ENCODE measurements at regions not wholly inside any gene's neighbourhood (a gene's known extent, or its start where the extent isn't known, plus 50 kb on each side); places are given as distances from the start of the nearest gene placed in this dataset.

DNA sequence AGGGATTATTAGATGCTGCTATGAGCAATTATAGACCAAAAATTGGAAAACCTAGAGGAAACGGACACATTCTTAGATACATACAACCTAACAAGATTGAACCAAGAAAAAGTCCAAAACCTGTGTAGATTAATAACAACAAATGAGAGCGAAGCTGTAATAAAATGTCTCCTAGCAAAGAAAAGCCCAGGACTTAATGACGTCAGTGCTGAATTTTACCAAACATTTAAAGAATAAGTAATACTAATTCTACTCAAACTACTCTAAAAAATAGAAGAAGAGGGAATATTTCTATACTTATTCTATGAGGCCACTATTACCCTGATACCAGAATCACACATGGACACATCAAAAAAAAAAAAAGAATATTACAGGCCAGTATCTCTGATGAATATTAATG, 309.5 kb upstream of the ANO5 start:
- H3K9ac ChIP-seq (ENCODE audit: low read length), result no peak overlapping the region
- no peaks in the 10 kb centered on the region for H3K79me2 ChIP-seq (ENCODE audit: control insufficient read depth, insufficient read depth, low read length)
- H4K5ac ChIP-seq (ENCODE audit: low read length), result no peak overlapping the region
- H2BK15ac ChIP-seq (replicated peaks; ENCODE audit: low read depth), result no peak overlapping the region
- H2BK120ac ChIP-seq (ENCODE audit: low read depth, low read length), result no peak overlapping the region
- H3K18ac ChIP-seq (ENCODE audit: low read length), result no peak overlapping the region
- no peak overlapping the region for H2AK5ac ChIP-seq (ENCODE audit: low read length)
- no peak for DNase-seq
- no peak overlapping the region for H3K23ac ChIP-seq (ENCODE audit: low read length)
- H3K27ac ChIP-seq (ENCODE audit: low read depth, low read length), result no peak overlapping the region
- no peaks in the 10 kb centered on the region for H3K27me3 ChIP-seq (ENCODE audit: insufficient read depth, low read length, poor library complexity)
- no peak overlapping the region for H3K4ac ChIP-seq (ENCODE audit: low read depth, low read length)
- WGBS (ENCODE audit: extremely low coverage, insufficient coverage, low lambda C conversion rate), result no CpG with 5 or more reads among the region's 3 CpGs
- H4K8ac ChIP-seq (ENCODE audit: low read depth, low read length), result no peak overlapping the region
- H3K79me1 ChIP-seq (ENCODE audit: low read length), result no peaks in the 10 kb centered on the region
- H3K4me2 ChIP-seq (ENCODE audit: low read length), result no peak overlapping the region
- H3K36me3 ChIP-seq (ENCODE audit: control insufficient read depth, insufficient read depth, low read length), result no peaks in the 10 kb centered on the region
- no peak overlapping the region for H2BK5ac ChIP-seq (ENCODE audit: low read length)
- no peak overlapping the region for H3K56ac ChIP-seq (ENCODE audit: low read length)
- H3K4me3 ChIP-seq (ENCODE audit: low read length), result no peak overlapping the region
- no peaks in the 10 kb centered on the region for H3K4me1 ChIP-seq (ENCODE audit: control insufficient read depth, low read depth, low read length)

DNA sequence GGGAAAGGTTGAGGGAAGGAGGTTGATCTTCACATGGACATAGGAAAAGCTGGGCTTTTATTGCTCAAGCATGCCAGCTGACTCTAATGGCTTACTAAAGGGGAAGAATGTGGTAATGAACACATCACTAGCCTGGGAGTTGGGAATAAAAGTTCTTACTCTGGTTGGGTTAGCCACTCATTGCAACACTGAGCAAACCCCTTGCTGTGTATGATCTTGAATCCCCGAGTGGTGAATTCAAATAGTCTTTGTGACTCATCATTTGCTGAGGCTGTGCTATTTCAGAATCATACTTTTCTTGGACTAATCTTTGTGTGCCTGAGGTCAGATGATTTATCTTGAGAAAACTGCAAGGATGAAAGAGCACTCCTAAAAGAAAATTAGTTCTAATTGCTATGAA, 304.1 kb upstream of the ANO5 start:
- H3K4ac ChIP-seq (ENCODE audit: low read depth, low read length), result no peak overlapping the region
- H2BK15ac ChIP-seq (replicated peaks; ENCODE audit: low read depth), result no peak overlapping the region
- no peak overlapping the region for H3K56ac ChIP-seq (ENCODE audit: low read length)
- H3K4me2 ChIP-seq (ENCODE audit: low read length), result no peak overlapping the region
- H4K5ac ChIP-seq (ENCODE audit: low read length), result no peak overlapping the region
- no peaks in the 10 kb centered on the region for H3K4me1 ChIP-seq (ENCODE audit: control insufficient read depth, low read depth, low read length)
- no peak overlapping the region for H2BK120ac ChIP-seq (ENCODE audit: low read depth, low read length)
- DNase-seq, result peak; percentile 15
- no peak overlapping the region for H3K27ac ChIP-seq (ENCODE audit: low read depth, low read length)
- no peaks in the 10 kb centered on the region for H3K79me1 ChIP-seq (ENCODE audit: low read length)
- H3K23ac ChIP-seq (ENCODE audit: low read length), result no peak overlapping the region
- H3K79me2 ChIP-seq (ENCODE audit: control insufficient read depth, insufficient read depth, low read length), result no peaks in the 10 kb centered on the region
- H3K9ac ChIP-seq (ENCODE audit: low read length), result no peak overlapping the region
- H2BK5ac ChIP-seq (ENCODE audit: low read length), result no peak overlapping the region
- no peak overlapping the region for H2AK5ac ChIP-seq (ENCODE audit: low read length)
- no peak overlapping the region for H4K8ac ChIP-seq (ENCODE audit: low read depth, low read length)
- no peaks in the 10 kb centered on the region for H3K36me3 ChIP-seq (ENCODE audit: control insufficient read depth, insufficient read depth, low read length)
- H3K27me3 ChIP-seq (ENCODE audit: insufficient read depth, low read length, poor library complexity), result no peaks in the 10 kb centered on the region
- no CpG with 5 or more reads among the region's 1 CpG for WGBS (ENCODE audit: extremely low coverage, insufficient coverage, low lambda C conversion rate)
- H3K18ac ChIP-seq (ENCODE audit: low read length), result no peak overlapping the region
- H3K4me3 ChIP-seq (ENCODE audit: low read length), result no peak overlapping the region

DNA sequence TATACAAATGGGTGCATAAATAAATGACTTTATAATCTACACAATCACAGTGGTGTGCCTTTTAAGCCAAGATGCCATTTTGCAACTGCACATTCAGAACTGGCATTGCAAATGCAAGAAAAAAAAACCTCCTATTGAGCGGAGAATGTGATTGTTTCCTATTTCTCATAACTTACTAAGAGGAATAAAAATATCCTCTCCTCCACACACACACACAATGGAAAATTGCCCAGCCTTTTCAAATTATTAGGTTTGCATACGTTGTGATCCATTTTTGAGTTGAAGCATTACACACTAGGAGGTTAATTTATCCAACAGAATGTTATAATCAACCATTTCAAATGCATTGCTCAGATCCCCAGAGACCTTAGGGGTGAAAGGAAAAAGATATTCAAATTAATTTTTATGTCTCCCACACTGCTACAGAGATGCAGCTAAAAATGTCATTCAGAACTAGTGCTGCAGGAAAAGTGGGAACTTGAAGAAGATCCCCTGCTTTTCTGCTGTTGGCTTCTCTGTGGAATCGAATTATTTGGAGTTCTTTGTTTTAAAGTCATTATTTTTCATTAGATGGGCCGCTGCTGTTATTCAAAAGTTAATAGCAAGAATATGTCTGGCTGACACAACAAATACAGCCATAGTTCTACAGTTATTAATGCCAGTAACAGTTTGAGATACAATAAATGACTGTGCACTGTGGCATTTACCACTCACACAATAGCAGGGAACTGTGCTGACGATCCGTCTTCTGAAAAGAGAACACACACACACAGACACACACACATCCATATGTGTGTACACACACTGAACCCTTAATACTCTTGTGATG, 299.9 kb upstream of the ANO5 start:
- Histone ChIP-seq H3K79me2 (ENCODE audit: control insufficient read depth, insufficient read depth, low read length) (no peaks in the 10 kb centered on the region), H3K79me1 (ENCODE audit: low read length) (no peaks in the 10 kb centered on the region), H3K4me3 (ENCODE audit: low read length) (no peak overlapping the region), H3K27me3 (ENCODE audit: insufficient read depth, low read length, poor library complexity) (no peaks in the 10 kb centered on the region), H2BK120ac (ENCODE audit: low read depth, low read length) (no peak overlapping the region), H3K36me3 (ENCODE audit: control insufficient read depth, insufficient read depth, low read length) (no peaks in the 10 kb centered on the region), H4K5ac (ENCODE audit: low read length) (no peak overlapping the region), H3K4me1 (ENCODE audit: control insufficient read depth, low read depth, low read length) (no peaks in the 10 kb centered on the region), H3K4me2 (ENCODE audit: low read length) (no peak overlapping the region), H3K18ac (ENCODE audit: low read length) (no peak overlapping the region), H4K8ac (ENCODE audit: low read depth, low read length) (no peak overlapping the region), H2BK5ac (ENCODE audit: low read length) (no peak overlapping the region), H3K9ac (ENCODE audit: low read length) (no peak overlapping the region), H3K23ac (ENCODE audit: low read length) (no peak overlapping the region), H2AK5ac (ENCODE audit: low read length) (no peak overlapping the region), H3K27ac (ENCODE audit: low read depth, low read length) (no peak overlapping the region), H3K56ac (ENCODE audit: low read length) (no peak overlapping the region), H3K4ac (ENCODE audit: low read depth, low read length) (no peak overlapping the region), H2BK15ac (replicated peaks; ENCODE audit: low read depth) (no peak overlapping the region)
- no CpG with 5 or more reads among the region's 6 CpGs for WGBS (ENCODE audit: extremely low coverage, insufficient coverage, low lambda C conversion rate)
- no peak for DNase-seq

DNA sequence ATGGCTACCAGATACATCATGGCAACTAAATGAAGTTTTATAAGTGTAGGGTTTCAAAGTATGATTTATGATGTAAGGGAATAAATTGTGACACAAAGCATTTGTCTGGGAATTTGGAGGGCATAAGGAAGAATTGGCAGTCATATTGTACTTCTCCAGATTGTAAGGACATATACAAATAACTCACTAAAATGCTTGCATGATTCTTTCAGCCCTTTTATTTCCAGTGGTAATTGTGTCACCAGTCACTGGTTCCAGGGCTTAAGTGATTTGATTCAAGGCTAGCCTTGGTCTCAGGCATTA, 299.4 kb upstream of the ANO5 start:
- Histone ChIP-seq H3K27me3 (ENCODE audit: insufficient read depth, low read length, poor library complexity) (no peaks in the 10 kb centered on the region), H4K5ac (ENCODE audit: low read length) (no peak overlapping the region), H3K4ac (ENCODE audit: low read depth, low read length) (no peak overlapping the region), H2BK5ac (ENCODE audit: low read length) (no peak overlapping the region), H3K4me1 (ENCODE audit: control insufficient read depth, low read depth, low read length) (no peaks in the 10 kb centered on the region), H3K4me3 (ENCODE audit: low read length) (no peak overlapping the region), H3K56ac (ENCODE audit: low read length) (no peak overlapping the region), H3K36me3 (ENCODE audit: control insufficient read depth, insufficient read depth, low read length) (no peaks in the 10 kb centered on the region), H2AK5ac (ENCODE audit: low read length) (no peak overlapping the region), H3K23ac (ENCODE audit: low read length) (no peak overlapping the region), H3K4me2 (ENCODE audit: low read length) (no peak overlapping the region), H3K79me1 (ENCODE audit: low read length) (no peaks in the 10 kb centered on the region), H3K18ac (ENCODE audit: low read length) (no peak overlapping the region), H3K27ac (ENCODE audit: low read depth, low read length) (no peak overlapping the region), H4K8ac (ENCODE audit: low read depth, low read length) (no peak overlapping the region), H3K9ac (ENCODE audit: low read length) (no peak overlapping the region), H2BK120ac (ENCODE audit: low read depth, low read length) (no peak overlapping the region), H2BK15ac (replicated peaks; ENCODE audit: low read depth) (no peak overlapping the region), H3K79me2 (ENCODE audit: control insufficient read depth, insufficient read depth, low read length) (no peaks in the 10 kb centered on the region)
- no peak for DNase-seq

- no peak overlapping the region for H2AK5ac ChIP-seq (ENCODE audit: low read length)
- no peak overlapping the region for H2BK120ac ChIP-seq (ENCODE audit: low read depth, low read length)
- DNase-seq, result no peak
- WGBS (ENCODE audit: extremely low coverage, insufficient coverage, low lambda C conversion rate), result no CpG with 5 or more reads among the region's 4 CpGs
- H3K79me2 ChIP-seq (ENCODE audit: control insufficient read depth, insufficient read depth, low read length), result no peaks in the 10 kb centered on the region
- no peak overlapping the region for H4K8ac ChIP-seq (ENCODE audit: low read depth, low read length)
- no peak overlapping the region for H2BK5ac ChIP-seq (ENCODE audit: low read length)
- H3K27me3 ChIP-seq (ENCODE audit: insufficient read depth, low read length, poor library complexity), result no peaks in the 10 kb centered on the region
- H3K27ac ChIP-seq (ENCODE audit: low read depth, low read length), result no peak overlapping the region
- H3K4ac ChIP-seq (ENCODE audit: low read depth, low read length), result no peak overlapping the region
- no peak overlapping the region for H3K4me3 ChIP-seq (ENCODE audit: low read length)
- H3K23ac ChIP-seq (ENCODE audit: low read length), result no peak overlapping the region
- H3K4me1 ChIP-seq (ENCODE audit: control insufficient read depth, low read depth, low read length), result no peaks in the 10 kb centered on the region
- H3K79me1 ChIP-seq (ENCODE audit: low read length), result no peaks in the 10 kb centered on the region
- no peak overlapping the region for H3K56ac ChIP-seq (ENCODE audit: low read length)
- H3K36me3 ChIP-seq (ENCODE audit: control insufficient read depth, insufficient read depth, low read length), result no peaks in the 10 kb centered on the region
- no peak overlapping the region for H4K5ac ChIP-seq (ENCODE audit: low read length)
- H3K4me2 ChIP-seq (ENCODE audit: low read length), result no peak overlapping the region
- no peak overlapping the region for H3K9ac ChIP-seq (ENCODE audit: low read length)
- no peak overlapping the region for H2BK15ac ChIP-seq (replicated peaks; ENCODE audit: low read depth)
- no peak overlapping the region for H3K18ac ChIP-seq (ENCODE audit: low read length)
These were observed 298.4 kb upstream of the ANO5 start for GRCh38 chr11:21894492-21894891.

DNA sequence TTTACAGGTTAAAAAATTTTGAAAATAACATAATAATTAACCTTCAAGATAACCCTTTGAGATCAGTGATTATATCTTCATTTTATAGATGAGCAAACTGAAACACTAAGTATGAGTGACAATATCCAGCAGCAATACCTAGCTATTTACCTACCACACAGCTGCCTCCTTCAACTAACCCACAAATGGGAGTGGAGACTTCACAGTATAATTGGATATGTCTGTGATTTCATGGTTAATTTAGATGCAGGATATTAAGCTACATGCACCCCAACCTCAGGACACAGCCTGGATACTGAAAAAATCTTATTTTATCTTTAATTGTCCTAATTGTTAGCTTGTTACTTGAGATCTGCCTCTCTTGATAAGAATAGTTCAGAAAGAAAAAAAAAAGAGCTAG, 297.2 kb upstream of the ANO5 start:
- no peak overlapping the region for H3K9ac ChIP-seq (ENCODE audit: low read length)
- H3K4me1 ChIP-seq (ENCODE audit: control insufficient read depth, low read depth, low read length), result no peaks in the 10 kb centered on the region
- no peak overlapping the region for H3K4me2 ChIP-seq (ENCODE audit: low read length)
- DNase-seq, result no peak
- no peaks in the 10 kb centered on the region for H3K79me2 ChIP-seq (ENCODE audit: control insufficient read depth, insufficient read depth, low read length)
- no peak overlapping the region for H4K5ac ChIP-seq (ENCODE audit: low read length)
- no peak overlapping the region for H3K18ac ChIP-seq (ENCODE audit: low read length)
- no peak overlapping the region for H4K8ac ChIP-seq (ENCODE audit: low read depth, low read length)
- no peak overlapping the region for H3K4ac ChIP-seq (ENCODE audit: low read depth, low read length)
- no peak overlapping the region for H2AK5ac ChIP-seq (ENCODE audit: low read length)
- no peaks in the 10 kb centered on the region for H3K79me1 ChIP-seq (ENCODE audit: low read length)
- no peak overlapping the region for H3K56ac ChIP-seq (ENCODE audit: low read length)
- no peak overlapping the region for H2BK5ac ChIP-seq (ENCODE audit: low read length)
- no peak overlapping the region for H2BK120ac ChIP-seq (ENCODE audit: low read depth, low read length)
- H2BK15ac ChIP-seq (replicated peaks; ENCODE audit: low read depth), result no peak overlapping the region
- H3K23ac ChIP-seq (ENCODE audit: low read length), result no peak overlapping the region
- no peak overlapping the region for H3K4me3 ChIP-seq (ENCODE audit: low read length)
- no peaks in the 10 kb centered on the region for H3K27me3 ChIP-seq (ENCODE audit: insufficient read depth, low read length, poor library complexity)
- no peak overlapping the region for H3K27ac ChIP-seq (ENCODE audit: low read depth, low read length)
- no peaks in the 10 kb centered on the region for H3K36me3 ChIP-seq (ENCODE audit: control insufficient read depth, insufficient read depth, low read length)
